ENCODE measurements at regions not wholly inside any gene's neighbourhood (a gene's known extent, or its start where the extent isn't known, plus 50 kb on each side); places are given as distances from the start of the nearest gene placed in this dataset.

DNA sequence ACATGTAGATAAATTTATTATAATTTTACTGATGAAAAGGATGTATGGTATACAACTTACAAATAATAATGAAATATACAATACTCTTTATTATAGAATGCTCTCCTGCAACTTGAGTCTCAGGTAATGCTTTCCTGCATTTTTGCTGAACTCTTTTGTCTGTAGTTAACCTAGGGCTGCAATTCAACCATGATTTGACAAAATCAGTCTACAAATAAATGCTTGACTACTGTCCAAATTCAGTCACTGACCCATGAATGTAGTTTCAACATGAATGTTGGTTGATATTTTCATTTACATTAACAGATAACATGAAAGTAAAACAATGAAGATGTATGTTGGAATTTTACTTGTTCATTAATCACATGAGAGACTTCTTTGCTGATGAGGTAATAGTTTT, 320.9 kb downstream of the ZSWIM6 start:
- DNase-seq (ENCODE audit: low spot score) = no peak

DNA sequence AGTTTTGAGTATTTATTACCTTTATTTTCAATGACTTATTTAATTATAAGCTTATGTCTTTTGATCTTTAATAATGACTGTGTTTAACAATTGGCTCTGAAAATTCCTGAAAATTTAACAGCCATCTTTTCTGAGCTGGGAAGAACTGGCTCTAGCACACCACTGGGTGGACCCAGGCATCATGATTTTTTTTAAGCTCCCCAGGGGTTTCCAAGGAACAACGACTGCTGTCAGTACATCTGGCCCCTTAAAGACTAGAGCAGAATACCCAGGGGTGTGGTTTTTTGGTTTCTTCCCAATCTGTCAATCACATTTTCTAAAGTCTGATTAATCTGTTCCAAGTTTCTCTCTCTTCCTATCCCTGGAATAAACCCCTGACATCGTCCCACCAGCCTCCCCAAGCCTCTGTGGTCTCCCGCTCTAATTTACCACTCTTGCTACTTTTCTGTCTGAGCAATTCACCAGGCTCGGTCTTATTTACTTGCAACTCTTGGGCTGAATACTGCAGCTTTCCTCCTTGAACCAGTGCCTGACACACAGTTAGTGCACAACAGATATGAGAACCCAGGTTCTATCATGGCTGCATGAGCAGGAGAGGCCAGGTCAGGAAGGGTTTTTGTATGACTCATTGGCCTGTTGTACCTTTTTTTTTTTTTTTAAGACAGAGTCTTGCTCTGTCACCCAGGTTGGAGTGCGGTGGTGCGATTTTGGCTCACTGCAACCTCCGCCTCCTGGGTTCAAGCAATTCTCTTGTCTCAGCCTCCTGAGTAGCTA, 321.9 kb downstream of the ZSWIM6 start:
- DNase-seq (ENCODE audit: low spot score) = no peak

DNA sequence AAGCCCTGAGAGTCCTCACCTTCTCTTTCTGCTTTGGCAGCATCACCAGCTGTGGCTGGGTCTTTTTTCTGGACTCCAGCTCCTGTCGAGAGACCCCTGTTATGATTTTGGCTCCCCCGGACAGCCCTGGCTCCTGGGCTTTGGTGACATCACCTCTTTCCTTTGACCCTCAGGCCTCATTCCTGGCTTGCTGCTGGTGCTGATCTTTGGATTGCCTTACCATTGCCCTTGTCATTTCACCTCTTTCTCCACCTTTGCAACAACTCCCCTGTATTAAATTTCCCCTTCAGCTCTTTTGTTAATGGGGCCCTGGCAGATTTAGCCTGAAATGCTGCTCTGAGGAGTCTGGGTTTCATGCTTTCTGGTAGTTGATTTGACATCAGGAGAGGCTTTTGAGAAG, 322.8 kb downstream of the ZSWIM6 start:
- DNase-seq (ENCODE audit: low spot score) = no peak

DNA sequence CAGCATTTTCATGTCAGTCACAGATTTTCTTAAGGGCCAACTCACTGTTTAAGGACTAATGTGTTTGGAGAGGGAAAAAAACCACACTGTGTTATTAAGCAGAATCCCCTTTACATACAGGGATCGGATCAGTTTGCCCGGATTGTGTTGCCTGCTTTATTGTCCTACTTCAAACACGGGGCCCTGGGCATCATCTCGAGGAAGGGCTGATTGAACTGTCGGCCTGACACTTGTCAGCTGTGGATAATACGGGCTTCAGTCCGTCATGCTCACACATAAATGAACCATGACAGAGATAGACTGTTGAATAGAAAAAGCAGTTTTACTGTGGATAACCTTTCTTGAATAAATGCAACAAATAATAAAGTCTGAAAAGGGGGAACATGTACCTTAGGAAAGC, 325.0 kb downstream of the ZSWIM6 start:
- DNase-seq (ENCODE audit: low spot score) = no peak

DNA sequence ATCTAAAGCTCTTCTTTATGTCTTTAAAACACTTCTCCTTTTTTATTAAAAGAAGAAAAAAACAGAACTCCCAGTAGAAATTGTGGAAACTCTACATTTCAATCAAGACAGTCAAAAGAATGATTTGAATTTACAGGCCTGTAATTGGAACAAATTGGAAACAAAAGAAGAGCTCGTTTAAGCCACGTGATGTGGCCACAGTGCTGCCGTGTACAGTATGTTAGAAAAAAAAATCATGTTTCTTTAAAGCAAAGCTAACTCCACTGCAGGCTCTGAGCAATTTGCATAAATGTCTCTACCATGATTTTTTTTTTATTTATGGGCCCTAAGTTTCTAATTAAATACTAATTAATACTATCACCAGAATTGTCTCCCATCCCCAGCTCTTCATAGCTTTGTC, 325.6 kb downstream of the ZSWIM6 start:
- no peak for DNase-seq (ENCODE audit: low spot score)

DNA sequence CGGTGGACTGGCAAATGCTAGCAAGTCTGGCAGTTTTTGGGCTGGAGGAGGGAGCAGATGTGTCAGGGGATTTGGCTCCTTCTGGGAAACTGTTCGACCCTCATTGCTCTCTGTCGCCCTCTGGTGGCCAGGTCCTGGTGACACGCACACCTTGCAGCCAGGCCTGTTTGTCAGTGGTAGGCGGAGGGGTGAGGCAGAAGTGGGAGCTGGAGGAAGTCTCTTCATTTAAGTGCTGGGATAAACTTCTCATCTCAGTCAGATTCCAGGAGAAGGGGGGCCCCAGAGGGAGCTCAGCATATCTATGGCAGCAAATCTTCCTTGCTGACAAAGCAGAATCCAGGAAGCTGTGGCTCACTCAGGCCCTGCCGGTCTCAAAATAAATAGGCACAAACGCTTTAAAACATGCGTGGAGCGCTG, 326.5 kb downstream of the ZSWIM6 start:
- DNase-seq (ENCODE audit: low spot score) = peak; percentile 82

DNA sequence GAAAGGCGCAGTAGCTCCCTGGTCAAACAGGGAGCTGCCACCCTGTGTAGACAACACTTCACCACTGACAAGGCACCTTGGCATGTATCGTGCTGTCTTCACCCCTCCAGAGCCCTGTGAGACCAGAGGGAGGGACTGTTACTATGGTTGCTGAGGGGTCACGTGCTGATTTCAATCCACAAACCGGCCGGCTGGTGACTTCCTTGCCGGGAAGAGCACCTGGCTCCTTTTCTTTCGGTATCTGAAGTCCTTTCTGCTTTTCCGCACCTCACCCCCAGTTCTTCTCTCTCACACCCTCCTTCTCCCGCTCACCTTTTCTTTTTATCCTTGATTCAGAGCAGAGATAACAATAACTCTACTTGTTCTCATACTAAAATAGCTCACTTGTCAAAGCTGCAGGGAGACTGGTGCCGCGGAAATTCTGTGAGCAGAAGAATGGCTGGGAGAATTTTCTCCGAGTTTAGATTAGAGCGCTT, 327.2 kb downstream of the ZSWIM6 start:
- peak; percentile 58 for DNase-seq (ENCODE audit: low spot score)

DNA sequence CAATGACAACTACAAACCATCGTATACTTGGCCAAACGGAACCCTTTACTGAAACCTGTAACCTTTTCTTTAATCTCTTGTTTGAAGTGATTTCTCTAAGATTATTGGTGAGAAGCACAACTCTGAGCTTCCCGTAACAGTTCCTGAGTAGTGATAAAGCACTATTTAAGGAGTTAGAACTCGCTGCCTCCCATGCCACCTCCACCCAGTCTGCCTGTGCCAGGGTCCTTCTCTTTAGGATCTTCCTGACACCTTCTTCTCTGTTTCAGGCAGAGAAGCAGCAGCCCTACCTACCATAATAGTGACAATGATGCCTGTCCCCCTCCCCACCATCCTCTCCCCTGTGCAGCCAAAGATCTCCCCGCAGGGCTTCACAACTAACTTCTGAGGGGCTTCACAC, 330.6 kb downstream of the ZSWIM6 start:
- DNase-seq (ENCODE audit: low spot score) = no peak

DNA sequence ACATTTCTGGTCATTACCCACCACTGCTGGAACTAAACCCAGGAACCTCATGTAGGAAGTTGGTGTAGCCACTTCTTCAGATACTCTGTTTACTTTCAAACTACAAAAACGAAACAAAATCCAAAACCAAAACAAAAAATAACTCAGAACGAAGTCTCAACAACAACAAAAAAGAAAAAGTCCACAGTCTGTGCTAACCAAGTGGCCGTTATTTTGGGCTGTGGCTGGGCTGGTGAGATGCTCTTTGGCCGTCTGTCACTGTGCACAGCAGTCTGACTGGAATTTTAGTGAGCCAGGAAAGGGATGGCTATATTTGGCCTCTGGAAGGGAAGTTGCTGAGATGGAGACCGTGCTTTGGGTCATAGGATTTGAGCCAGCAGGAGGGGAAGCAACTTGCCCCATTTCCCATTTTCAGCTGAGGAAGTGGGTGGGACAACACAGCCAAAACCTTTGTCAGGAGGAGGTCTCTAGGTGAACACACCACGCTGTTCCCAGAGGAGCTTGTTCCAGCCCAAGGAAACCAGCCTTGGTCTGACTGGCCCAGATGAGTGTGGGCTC, 334.1 kb downstream of the ZSWIM6 start:
- DNase-seq (ENCODE audit: low spot score) = peak; percentile 60

DNA sequence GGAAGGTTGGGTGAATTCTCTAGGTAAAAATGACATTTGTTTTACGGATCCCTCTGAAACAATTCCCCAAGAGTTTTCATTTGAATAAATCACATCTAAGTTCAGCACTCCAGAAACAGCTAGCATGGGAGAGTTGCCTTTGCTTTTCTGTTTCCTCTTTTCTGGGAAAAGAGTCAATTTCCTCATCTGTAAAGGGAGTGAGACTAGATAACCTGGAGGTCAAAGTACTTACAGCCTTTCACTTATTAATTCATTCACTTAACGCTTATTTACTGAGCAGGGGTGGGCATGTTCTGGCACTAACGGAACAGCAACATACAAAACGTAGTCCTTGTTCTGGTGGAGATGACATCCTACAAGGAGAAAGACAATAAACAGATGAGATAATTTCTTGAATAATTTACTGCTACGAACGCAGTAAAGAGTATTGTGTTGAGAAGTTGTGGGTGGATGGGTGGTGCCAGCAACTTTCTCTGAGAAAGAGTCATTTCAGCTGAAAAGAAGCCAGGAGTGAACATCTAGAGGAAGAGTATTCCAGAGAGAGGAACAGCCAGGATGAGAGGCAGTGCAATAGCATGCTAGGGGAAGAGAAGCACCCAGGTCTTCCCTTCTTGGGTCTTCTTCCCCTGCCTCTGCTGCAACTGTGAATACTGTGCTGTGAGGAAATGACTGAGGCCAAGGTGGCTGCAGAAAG, 335.6 kb downstream of the ZSWIM6 start:
- DNase-seq (ENCODE audit: low spot score) = no peak

DNA sequence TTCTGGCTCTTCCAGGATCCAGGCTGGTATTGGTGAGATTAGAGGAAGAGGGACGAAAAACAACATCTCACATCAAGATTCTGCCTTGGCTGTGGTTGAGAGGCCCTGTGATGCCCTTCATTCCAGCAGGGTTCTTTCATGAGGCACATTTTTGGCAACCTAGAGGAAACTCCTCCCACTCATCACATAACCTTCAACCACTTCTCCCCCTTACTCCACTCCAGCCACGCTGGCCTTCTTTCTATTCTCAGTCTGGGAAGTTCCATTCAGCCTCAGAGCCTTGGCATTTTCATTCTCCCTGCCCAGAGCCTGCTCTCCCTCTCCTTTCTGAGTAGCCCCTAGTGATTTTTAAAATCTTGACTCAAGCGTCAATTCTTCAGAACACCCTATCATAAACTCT, 337.5 kb downstream of the ZSWIM6 start:
- no peak for DNase-seq (ENCODE audit: low spot score)

DNA sequence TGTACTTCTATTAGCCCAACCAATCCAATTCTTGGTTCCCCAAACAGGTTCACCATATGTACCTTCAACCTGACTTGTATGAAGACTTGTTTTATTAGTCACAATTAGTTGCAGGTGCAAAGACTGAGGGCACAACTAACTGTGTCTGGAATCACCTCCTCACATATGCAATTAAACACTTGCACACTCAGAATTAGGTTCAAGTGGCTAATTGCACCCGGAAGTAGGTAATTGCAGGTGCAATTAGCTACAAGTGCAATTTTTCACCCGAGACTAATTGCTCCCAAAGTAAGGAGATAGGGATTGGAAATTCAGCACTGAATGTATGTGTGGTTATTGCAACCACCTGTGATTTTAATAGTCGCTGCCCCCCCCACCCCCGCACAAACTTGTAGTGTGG, 338.9 kb downstream of the ZSWIM6 start:
- no peak for DNase-seq (ENCODE audit: low spot score)

DNA sequence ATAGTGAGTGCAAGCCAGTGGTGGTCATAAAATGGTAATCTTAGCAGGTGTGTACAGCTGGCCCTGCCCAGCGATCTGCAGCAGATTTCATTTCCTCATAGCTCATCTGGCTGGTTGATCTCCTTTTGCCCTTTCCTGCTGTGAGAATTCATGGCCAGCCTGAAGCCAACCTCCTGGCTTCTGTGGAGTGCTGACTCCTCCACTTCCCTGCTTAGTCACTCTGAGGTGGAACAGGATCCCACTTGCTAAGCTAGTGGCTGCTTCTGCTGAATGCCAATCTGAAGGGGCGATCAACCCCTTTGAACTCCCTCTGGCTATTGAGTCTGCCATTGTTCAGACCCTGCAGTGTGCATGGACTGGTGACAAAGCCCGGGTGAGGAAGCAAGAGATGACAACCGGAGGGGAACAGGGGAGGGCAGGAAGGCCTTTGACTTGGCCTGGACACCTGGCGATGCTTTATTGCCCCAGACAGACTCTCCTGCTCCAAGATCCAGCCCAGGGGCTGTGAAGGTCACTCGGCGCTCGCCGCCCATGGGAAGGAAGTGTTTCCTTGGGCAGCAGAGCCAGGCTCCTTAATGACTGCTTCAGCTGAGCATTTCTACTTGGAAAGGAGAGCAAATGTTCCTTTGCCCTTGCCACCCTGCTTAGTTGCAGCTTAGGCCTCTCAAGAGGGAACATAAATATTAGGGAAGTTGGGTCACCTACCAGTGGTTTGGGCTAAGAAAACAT, 341.1 kb downstream of the ZSWIM6 start:
- no peak for DNase-seq (ENCODE audit: low spot score)

DNA sequence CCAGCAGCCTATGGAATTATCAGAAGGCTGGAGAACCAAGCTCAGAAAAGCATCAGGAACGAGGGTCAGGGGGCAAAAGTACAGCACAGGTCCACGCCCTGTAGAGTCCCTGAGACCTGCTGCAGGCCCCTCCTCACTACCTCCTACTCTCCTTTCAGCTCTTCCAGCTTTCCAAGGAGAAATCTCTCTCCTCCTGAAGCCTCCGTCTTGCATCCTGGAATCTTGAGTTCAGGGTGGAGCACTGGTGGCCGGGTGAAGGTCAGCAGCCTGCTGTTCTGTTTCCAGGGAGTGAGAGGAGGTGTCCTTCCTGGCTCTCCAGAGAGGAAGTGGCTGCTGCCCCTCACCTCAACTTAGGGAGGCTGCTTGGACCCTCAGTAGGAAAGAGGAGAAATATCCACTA, 342.3 kb downstream of the ZSWIM6 start:
- DNase-seq (ENCODE audit: low spot score) = no peak

DNA sequence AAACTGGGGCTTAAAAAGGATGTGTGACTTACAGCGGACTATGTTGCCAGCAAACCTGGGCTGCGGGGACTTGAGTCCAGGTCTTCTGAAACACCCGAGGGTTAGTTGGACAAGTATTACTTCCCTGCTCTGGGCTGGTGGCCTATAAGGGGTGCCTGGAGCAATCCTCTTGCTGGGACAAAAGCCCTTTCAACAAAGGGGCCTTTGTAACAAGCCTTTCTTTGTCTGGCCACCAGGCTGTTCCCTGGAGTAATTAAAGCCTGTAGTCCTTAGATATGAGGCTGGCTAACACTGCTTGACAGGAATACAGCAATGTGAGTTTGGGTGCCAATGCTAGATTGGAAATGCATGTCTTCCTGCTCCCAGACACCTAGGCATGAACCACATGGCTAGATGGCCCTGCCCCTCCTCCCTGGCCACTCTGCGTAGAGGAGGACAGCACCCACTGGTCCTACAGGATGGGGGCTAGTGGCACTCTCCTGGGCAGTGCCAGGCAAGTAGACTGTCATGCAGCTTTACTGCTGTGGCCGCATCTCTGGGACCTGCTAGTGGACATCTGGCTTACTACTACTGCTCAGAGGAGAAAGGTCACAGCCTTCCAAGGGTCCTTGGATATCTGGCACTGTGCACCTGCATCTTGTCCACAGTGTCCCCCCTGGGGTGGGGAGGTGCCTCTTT, 343.1 kb downstream of the ZSWIM6 start:
- peak; percentile 96 for DNase-seq (ENCODE audit: low spot score)

DNA sequence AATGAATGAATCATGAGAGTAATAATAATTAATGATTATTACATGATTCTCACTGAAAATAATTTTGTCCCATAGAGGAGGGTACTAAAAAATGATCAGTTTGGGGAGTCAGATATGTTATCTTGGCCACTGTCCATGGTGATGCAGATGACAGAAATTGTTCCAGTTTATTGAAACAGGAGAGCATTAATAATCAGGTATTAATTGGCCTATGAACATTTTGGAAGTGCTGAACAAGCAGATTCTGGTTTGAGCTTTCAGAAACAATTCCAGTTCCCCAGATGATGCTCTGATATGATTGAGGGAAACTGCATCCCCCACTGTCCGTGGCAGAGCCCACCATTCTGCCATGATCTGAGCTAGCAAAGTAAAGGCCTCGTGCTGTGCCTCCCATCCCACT, 345.2 kb downstream of the ZSWIM6 start:
- DNase-seq (ENCODE audit: low spot score) = no peak

DNA sequence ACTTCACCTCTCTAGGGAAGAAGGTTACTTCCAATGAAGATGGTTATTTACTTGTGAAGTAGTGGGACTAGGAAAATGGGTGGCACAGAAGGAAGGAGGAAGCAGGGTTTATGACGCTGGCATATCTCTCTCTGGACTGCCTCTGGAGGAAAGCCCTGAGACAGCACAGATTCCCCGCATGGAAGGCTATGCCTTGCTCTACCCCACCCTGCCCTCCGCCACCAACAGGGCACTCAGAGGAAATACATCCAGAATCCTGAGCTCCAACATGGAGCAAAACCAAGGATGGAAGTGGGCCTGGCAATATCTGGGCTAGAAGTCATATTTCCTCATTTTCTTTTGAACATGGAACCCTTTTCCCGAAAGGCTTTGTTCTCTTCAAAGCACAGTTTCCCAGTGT, 346.9 kb downstream of the ZSWIM6 start:
- DNase-seq (ENCODE audit: low spot score) = no peak

DNA sequence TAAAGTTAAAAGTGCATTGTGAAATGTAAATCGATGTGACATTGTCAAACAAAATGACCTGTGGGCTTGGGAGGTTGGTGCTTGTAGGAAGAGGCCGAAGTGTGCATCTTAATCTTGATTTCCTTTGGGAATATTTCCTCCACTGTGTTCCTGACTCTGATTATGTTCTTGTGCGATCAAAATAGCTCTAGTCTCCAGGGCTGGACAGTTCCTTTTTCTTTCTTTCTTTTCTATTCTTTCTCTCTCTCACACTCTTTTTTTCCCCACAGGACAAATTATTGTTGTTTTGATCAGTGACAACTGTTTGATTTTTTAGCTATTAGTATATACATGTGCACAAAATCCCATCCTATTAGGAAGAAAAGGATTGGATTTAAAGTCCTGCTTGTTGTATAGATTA, 347.5 kb downstream of the ZSWIM6 start:
- DNase-seq (ENCODE audit: low spot score) = no peak

DNA sequence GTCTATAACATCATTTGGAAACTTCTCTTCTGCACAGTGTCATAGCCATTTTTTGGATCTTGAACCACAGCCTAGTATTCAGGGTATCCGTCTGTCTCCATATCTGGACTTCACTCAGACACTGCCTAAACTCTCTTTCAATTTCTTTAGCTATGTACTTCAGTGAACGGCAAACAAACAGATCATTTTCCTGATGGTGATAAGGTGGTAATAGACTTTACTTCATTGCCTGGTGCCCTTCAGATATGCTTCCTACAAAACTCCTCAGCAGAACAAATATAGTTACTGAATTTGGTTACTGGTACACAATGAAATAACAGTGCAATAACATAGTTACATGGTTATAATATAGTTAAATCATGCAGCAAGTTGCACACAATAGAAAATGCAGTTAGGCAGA, 348.2 kb downstream of the ZSWIM6 start:
- no peak for DNase-seq (ENCODE audit: low spot score)

DNA sequence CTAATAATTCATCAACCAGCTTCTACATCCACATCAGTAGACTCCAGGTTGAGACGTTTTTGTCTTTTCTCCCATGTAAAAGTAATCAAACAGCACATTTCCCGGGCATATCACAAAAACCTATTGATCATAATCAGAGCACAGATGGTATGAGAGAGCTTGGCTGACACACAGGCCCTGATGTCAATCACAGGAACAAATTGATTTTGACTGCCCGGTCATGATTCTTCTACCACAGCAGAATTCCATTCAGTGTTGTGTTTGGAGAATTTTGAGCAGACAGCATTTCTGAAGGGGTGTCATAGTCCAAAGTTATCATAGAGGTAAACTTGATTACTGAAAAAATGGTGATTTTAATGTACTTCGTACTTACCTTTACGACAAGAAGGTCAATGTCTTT, 351.1 kb downstream of the ZSWIM6 start:
- no peak for DNase-seq (ENCODE audit: low spot score)

DNA sequence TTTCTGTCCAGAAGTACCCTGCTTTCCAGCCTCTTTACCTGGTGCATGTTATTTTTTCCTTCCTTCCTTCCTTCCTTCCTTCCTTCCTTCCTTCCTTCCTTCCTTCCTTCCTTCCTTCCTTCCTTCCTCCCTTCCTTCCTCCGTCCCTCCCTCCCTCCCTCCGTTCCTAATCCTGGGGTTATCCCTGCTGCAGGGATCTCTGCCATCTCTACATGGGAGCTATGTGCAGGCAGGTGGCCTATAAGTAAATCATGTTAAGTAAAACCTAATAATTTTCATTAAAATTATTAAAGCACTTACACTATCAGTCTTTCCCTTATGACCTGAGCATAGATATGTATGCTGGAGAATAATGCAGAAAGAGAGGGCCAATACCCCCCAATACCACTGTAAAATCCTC, 351.9 kb downstream of the ZSWIM6 start:
- no peak for DNase-seq (ENCODE audit: low spot score)

Data from pons (tissue), 1 donor.